Prostate gland (tissue), 2 donors: ENCODE measurements at regions not wholly inside any gene's neighbourhood (a gene's known extent, or its start where the extent isn't known, plus 50 kb on each side); places are given as distances from the start of the nearest gene placed in this dataset.

Source experiments
- DNase-seq: peaks from one replicate; pipeline ENCODE4 v3.0.0-alpha.2; 2019; ENCODE audit warnings: low spot score
- H3K27ac ChIP-seq, 2 donors: fragments of 200-600 bp; sonication (generic); 2 replicates each; pipeline ENCODE4 v1.5.1; 2017 to 2019
- H3K27me3 ChIP-seq: fragments of 200-600 bp; sonication (generic); replicated peaks from 2 replicates; pipeline ENCODE4 v1.5.1; 2019; ENCODE audit not compliant: insufficient read depth
- H3K36me3 ChIP-seq, 2 donors: fragments of 200-600 bp; sonication (generic); 1 replicate in 1 of 2; 2 replicates in 1 of 2; pipeline versions ENCODE4 v1.5.1 to v1.8.1; 2017 to 2019
- H3K4me1 ChIP-seq: fragments of 200-600 bp; sonication (generic); replicated peaks from 2 replicates; pipeline ENCODE4 v1.5.1; 2019
- H3K4me3 ChIP-seq, 2 donors: fragments of 200-600 bp; sonication (generic); 2 replicates each; pipeline ENCODE4 v1.5.1; 2017 to 2019
- H3K9me3 ChIP-seq: fragments of 200-600 bp; sonication (generic); 2 replicates; pipeline ENCODE4 v1.5.1; 2017
- CTCF ChIP-seq, 4 experiments: fragments of 200-600 bp in 2 of 4; fragments of 450-650 bp in 2 of 4; sonication (generic) in 2 of 4; IDR thresholded peaks; 1 replicate in 3 of 4; 2 replicates in 1 of 4; pipeline ENCODE4 v1.5.1; 2016 to 2019; ENCODE audit warnings: antibody characterized with exemption in 4 of 4, mild to moderate bottlenecking in 2 of 4, moderate library complexity in 2 of 4
- POLR2A ChIP-seq: fragments of 450-650 bp; IDR thresholded peaks from one replicate; pipeline ENCODE4 v1.6.1; 2016; ENCODE audit warnings: antibody characterized with exemption, mild to moderate bottlenecking
- POLR2AphosphoS5 ChIP-seq: sonication (generic); formaldehyde crosslinking; IDR thresholded peaks from one replicate; pipeline ENCODE4 v1.6.1; 2017; ENCODE audit warnings: antibody characterized with exemption
- WGBS: methylation state at CpG from one replicate; pipeline ENCODE4 v1.1.5; 2018; 5-methylcytosine and 5-hydroxymethylcytosine counted together
- intact Hi-C: fragments of 100-400 bp; cut with DNase I; formaldehyde crosslinking; loops from one replicate; pipeline ENCODE4 v1.14.2; 2022

GRCh38 chr7:94344826-94345225 lies 49.9 kb upstream of the COL1A2 start:
- no peaks in the 10 kb centered on the region for H3K36me3 ChIP-seq
- TF ChIP-seq POLR2AphosphoS5 (no peak), POLR2A (no peak), CTCF (IDR thresholded peaks at IDR 0.05) (no peak)
- no peak overlapping the region for H3K4me3 ChIP-seq
- DNase-seq, result no peak
- no peak overlapping the region for H3K27ac ChIP-seq
- H3K9me3 ChIP-seq, result no peaks in the 10 kb centered on the region
- intact Hi-C loops, result no loop called here
- H3K4me1 ChIP-seq, result no peaks in the 10 kb centered on the region
- H3K27me3 ChIP-seq, result no peaks in the 10 kb centered on the region
- 73% methylated on average over 1 of the region's 1 CpG for WGBS
